GM18498 (cell line): ENCODE measurements at regions not wholly inside any gene's neighbourhood (a gene's known extent, or its start where the extent isn't known, plus 50 kb on each side); places are given as distances from the start of the nearest gene placed in this dataset.
"Not testable (repeated sequence)": the region's sequence is repeated elsewhere in the genome, so short reads cannot be mapped to it uniquely, and the experiment has no call there.

Source experiments
- ATAC-seq: cut with Tn5 transposase; IDR thresholded peaks from one replicate; pipeline ENCODE4 v1.9.1; 2021; ENCODE audit warnings: mild to moderate bottlenecking, moderate library complexity; ENCODE audit not compliant: unreplicated experiment

GRCh38 chr2:53131416-53131815 lies 636.2 kb upstream of the CHAC2 start:
- ATAC-seq = no peak

GRCh38 chr2:53130441-53130943 lies 637.1 kb upstream of the CHAC2 start:
- no peak for ATAC-seq

- no peak for ATAC-seq
Observed at GRCh38 chr2:53129851-53130250, 637.8 kb upstream of the CHAC2 start.

GRCh38 chr2:53127061-53127650 lies 640.4 kb upstream of the CHAC2 start:
- ATAC-seq = no peak

GRCh38 chr2:53114991-53115390 lies 652.6 kb upstream of the CHAC2 start:
- no peak for ATAC-seq

GRCh38 chr2:53114582-53114981 lies 653.0 kb upstream of the CHAC2 start:
- ATAC-seq = no peak

- ATAC-seq = not testable (repeated sequence)
Observed at GRCh38 chr2:53112408-53112807, 655.2 kb upstream of the CHAC2 start.

- ATAC-seq = no peak
Observed at GRCh38 chr2:53111406-53111805, 656.2 kb upstream of the CHAC2 start.

GRCh38 chr2:53111004-53111403 lies 656.6 kb upstream of the CHAC2 start:
- no peak for ATAC-seq

GRCh38 chr2:53108246-53108645 lies 659.4 kb upstream of the CHAC2 start:
- no peak for ATAC-seq

GRCh38 chr2:53104263-53104662 lies 663.3 kb upstream of the CHAC2 start:
- ATAC-seq = no peak

GRCh38 chr2:53103679-53104078 lies 663.9 kb upstream of the CHAC2 start:
- no peak for ATAC-seq

GRCh38 chr2:53098696-53099078 lies 668.9 kb upstream of the CHAC2 start:
- ATAC-seq = no peak

GRCh38 chr2:53096351-53096750 lies 671.3 kb upstream of the CHAC2 start:
- ATAC-seq = no peak

- no peak for ATAC-seq
Observed at GRCh38 chr2:53095664-53096063, 671.9 kb upstream of the CHAC2 start.

GRCh38 chr2:53095227-53095626 lies 672.4 kb upstream of the CHAC2 start:
- ATAC-seq = no peak

- no peak for ATAC-seq
Observed at GRCh38 chr2:53093355-53093754, 674.2 kb upstream of the CHAC2 start.

GRCh38 chr2:53091183-53091582 lies 676.4 kb upstream of the CHAC2 start:
- no peak for ATAC-seq

GRCh38 chr2:53087874-53088461 lies 679.6 kb upstream of the CHAC2 start:
- no peak for ATAC-seq

- no peak for ATAC-seq
Observed at GRCh38 chr2:53087262-53087873, 680.2 kb upstream of the CHAC2 start.

GRCh38 chr2:53077413-53077812 lies 690.2 kb upstream of the CHAC2 start:
- no peak for ATAC-seq

- ATAC-seq = no peak
Observed at GRCh38 chr2:53075760-53076159, 691.8 kb upstream of the CHAC2 start.
